Muscle layer of duodenum (tissue), 2 donors: ENCODE measurements at regions not wholly inside any gene's neighbourhood (a gene's known extent, or its start where the extent isn't known, plus 50 kb on each side); places are given as distances from the start of the nearest gene placed in this dataset.

Experiments used
- H3K27ac ChIP-seq: one replicate; pipeline ENCODE4 v1.7.0; 2013; ENCODE audit warnings: mild to moderate bottlenecking, low read length
- H3K27me3 ChIP-seq: one replicate; pipeline ENCODE4 v1.7.0; 2013; ENCODE audit warnings: low read depth, mild to moderate bottlenecking, control low read depth, low read length
- H3K36me3 ChIP-seq, 2 donors: one replicate each; pipeline ENCODE4 v1.7.0; 2013; ENCODE audit warnings: low read length in 2 of 2, control low read depth in 1 of 2, mild to moderate bottlenecking in 1 of 2; ENCODE audit not compliant: insufficient read depth in 2 of 2, control insufficient read depth in 1 of 2
- H3K4me1 ChIP-seq, 2 donors: one replicate each; pipeline ENCODE4 v1.7.0; 2013; ENCODE audit warnings: low read length in 2 of 2, mild to moderate bottlenecking in 2 of 2, control low read depth in 1 of 2, moderate library complexity in 1 of 2; ENCODE audit not compliant: insufficient read depth in 2 of 2, control insufficient read depth in 1 of 2
- H3K4me3 ChIP-seq, 2 donors: one replicate each; pipeline ENCODE4 v1.7.0; 2013; ENCODE audit warnings: low read length in 2 of 2, low read depth in 1 of 2, mild to moderate bottlenecking in 1 of 2
- H3K9me3 ChIP-seq, 2 donors: one replicate each; pipeline ENCODE4 v1.7.0; 2013; ENCODE audit warnings: low read length in 2 of 2, control low read depth in 1 of 2, mild to moderate bottlenecking in 1 of 2; ENCODE audit not compliant: control insufficient read depth in 1 of 2
- donor health status: healthy.

DNA sequence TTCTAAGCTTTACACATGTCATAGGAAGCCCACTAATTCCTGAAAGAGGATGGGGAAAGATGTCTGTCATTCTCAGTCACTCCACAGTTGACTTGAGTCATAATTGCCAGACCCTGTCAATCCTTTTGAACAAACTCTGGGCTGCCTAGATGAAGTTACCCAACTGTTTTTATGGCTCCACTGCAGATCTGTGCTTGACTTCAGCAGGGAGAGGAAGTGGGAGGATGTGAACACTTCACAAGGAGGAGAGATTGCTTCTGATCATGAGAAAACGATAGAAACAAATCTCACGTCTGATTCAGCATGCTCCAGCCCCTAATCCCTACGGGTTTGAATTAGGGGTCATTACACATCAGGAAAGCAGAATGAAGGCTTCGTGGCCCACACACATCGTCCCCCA lies 596.6 kb upstream of the CELF2 start:
- Histone ChIP-seq H3K36me3 (no peaks in the 10 kb centered on the region), H3K27ac (no peak overlapping the region), H3K27me3 (no peaks in the 10 kb centered on the region), H3K4me1 (peaks cover 0 to 7% of the 10 kb centered on the region in 2 donors), H3K4me3 (no peak overlapping the region), H3K9me3 (no peaks in the 10 kb centered on the region)

DNA sequence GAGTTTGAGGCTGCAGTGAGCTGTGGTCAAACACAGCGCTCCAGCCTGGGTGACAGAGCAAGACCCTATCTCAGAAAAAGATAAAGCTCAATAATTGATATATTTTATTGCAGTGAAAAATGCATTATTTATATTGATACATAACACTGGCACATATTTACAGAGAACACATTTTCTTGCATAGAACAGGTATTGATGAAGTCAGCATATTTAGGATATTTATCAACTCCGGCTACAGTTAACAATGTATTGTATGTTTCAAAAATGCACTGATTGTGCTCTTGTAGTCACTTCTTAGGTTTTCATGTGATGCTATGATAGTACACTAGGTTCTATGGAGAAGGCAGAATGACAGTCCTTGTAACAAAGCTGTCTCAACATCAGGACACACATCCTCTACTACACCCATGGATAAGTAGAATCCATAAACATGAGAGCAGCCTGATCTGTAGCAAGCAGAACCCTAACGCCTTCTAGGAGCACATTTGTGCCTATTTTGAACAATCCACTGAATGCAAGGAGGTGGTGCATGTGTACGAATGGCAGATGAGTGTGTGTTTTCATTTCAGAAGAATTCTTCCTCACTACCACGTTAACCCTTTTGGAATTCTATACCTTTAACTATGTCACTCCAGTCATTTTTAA lies 586.1 kb upstream of the CELF2 start:
- Histone ChIP-seq H3K36me3 (no peaks in the 10 kb centered on the region), H3K27ac (no peak overlapping the region), H3K9me3 (no peaks in the 10 kb centered on the region), H3K27me3 (no peaks in the 10 kb centered on the region), H3K4me3 (no peak overlapping the region), H3K4me1 (no peaks in the 10 kb centered on the region)

DNA sequence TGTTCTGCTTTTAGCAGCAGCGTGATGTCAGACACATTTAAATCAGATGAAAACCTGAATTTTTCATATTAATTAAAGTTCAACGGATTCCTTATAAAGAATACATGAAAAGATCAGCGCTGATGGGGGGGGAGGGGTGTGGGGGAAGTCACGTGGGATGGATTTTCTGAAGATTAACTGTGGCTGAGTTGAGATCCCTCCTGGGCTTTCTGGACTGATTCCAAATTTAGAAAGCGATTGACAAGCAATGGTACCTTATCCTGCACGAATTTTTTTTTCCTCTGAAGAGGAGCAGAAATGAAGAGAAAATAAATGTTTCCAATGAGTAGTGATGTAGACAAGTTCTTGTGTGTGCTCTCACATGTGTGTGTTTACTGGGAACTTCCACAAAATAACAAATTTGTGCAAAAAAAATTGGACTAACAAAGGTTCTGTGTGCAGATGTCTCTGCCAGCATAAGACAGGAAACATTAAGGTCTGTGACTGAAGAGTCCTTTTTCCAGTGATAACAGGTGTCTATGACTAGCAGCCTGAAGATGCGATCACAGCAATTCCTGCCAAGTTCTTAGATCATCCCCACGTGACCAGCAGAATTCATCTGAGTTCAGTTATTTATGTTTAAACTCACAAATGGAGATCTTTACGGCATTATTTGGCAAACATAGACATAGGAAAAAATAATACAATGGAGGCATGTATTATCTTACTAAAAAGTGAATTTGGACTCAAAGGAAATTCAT lies 585.2 kb upstream of the CELF2 start:
- Histone ChIP-seq H3K4me1 (no peaks in the 10 kb centered on the region), H3K4me3 (no peak overlapping the region), H3K9me3 (no peaks in the 10 kb centered on the region), H3K27ac (no peak overlapping the region), H3K36me3 (no peaks in the 10 kb centered on the region), H3K27me3 (no peaks in the 10 kb centered on the region)

DNA sequence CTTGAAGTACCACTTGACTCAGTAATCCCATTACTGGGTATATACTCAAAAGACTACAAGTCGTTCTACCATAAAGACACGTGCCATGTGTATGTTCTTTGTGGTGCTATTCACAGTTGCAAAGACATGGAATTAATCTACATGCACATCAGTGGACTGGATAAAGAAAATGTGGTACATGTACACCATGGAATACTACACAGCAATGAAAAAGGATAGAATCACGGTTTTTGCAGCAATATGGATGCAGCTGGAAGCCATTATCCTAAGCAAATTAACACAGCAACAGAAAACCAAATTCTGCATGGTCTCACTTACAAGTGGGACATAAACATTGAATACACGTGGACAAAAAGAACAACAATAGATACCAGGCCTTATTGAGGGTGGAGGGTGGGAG lies 583.4 kb upstream of the CELF2 start:
- no peaks in the 10 kb centered on the region for H3K36me3 ChIP-seq
- H3K27ac ChIP-seq = no peak overlapping the region
- H3K9me3 ChIP-seq = no peaks in the 10 kb centered on the region
- no peak overlapping the region for H3K4me3 ChIP-seq
- no peaks in the 10 kb centered on the region for H3K4me1 ChIP-seq
- H3K27me3 ChIP-seq = no peaks in the 10 kb centered on the region

DNA sequence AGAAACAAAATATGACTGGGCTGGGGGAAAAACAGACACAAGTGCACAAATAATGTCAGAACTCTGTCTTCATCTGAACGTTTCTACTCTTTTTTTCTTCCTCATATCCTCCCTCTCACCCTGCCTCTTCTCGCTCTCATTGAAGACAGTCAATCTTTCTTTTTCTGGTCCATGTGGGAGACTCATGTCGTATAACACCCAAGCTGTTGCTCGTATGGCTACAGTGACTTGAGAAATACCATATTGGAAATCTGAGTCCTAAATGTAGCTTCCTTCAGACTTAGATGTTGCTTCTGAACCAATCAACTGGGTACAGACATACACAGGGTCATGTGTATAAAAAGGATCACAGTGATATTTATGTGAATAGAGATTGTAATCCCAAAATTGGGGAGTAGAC lies 579.8 kb upstream of the CELF2 start:
- H3K27ac ChIP-seq = no peak overlapping the region

DNA sequence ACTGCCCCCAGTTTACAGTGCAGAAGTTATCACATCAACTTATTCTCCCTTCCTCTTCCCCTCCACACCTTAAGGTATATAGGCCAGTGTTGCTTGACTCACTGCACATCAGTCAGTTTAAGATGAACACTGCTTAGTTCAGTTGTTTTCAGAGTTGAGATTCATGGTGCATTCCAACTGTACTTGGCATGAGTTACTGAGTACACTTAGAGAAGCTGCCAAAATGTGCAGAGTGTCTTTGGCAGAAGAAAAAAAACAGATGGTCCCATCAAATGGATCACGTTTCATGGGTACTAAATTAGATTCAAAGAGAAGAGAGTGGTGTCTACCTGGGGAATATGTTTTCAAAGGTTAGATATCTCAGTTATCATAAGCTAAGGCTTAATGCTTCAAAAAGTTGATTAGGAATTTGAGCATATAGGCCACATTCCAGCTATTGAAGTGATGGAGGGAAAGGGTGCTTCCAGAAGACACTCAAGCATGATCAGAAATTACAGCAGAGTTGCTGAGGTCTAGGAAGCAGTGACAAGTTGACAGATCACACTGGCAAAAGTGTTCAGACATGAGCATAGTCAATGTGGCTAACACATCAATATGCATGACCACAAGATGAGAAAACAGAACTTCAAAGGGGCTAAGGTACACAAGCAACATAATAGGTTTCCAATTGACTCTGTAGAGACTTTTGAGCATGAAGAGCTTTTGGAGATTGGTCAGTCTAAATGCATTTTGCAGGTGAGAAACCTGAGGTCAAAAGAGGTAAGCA lies 579.2 kb upstream of the CELF2 start:
- Histone ChIP-seq H3K4me1 (no peaks in the 10 kb centered on the region), H3K27ac (no peak overlapping the region), H3K4me3 (no peak overlapping the region), H3K9me3 (no peaks in the 10 kb centered on the region), H3K27me3 (no peaks in the 10 kb centered on the region), H3K36me3 (no peaks in the 10 kb centered on the region)

More for the DNA sequence above, 579.8 kb upstream of the CELF2 start:
- no peaks in the 10 kb centered on the region for H3K4me1 ChIP-seq
- H3K9me3 ChIP-seq = no peaks in the 10 kb centered on the region
- no peaks in the 10 kb centered on the region for H3K27me3 ChIP-seq
- no peaks in the 10 kb centered on the region for H3K36me3 ChIP-seq
- no peak overlapping the region for H3K4me3 ChIP-seq

DNA sequence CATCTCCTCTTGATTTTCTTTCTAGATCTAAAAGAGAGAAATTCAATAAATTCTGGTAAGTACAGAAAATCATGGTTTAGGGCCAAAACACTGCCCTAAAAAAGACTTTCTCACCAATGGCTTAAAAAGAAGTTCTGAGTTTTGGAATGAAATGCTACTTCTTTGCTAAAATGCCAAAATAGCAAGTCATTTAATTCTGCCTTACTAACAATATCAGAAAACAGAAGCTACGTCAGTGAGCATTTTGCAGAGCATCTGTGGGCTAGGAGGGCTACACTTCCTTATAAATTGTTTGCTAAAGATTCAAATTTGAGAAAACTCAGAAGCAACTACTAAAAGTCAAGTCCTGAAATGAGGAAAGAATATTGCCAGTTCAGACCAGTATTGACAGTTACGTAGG lies 560.8 kb upstream of the CELF2 start:
- Histone ChIP-seq H3K9me3 (peaks cover 0 to 6% of the 10 kb centered on the region in 2 donors), H3K27me3 (no peaks in the 10 kb centered on the region), H3K4me3 (no peak overlapping the region), H3K4me1 (no peaks in the 10 kb centered on the region), H3K27ac (no peak overlapping the region), H3K36me3 (no peaks in the 10 kb centered on the region)

DNA sequence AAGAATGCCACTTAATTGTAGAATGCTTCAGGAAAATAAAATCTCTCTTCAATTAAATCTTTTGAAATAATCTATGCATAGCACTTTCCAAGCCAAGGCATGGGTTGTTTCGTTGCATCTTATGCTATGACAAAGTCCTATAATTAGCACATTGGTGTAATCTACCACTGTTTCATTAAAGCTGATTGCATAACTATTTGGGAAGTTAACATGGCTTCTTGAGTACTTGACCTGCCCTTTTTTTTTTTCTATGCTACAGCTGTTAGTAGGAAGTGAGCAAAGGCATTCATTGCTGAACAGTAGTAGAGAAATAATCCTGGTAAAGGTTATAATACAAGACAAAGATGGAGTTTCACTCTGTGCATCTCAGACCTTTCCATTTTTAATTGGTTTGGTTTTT lies 557.2 kb upstream of the CELF2 start:
- Histone ChIP-seq H3K27ac (no peak overlapping the region), H3K4me3 (no peak overlapping the region), H3K27me3 (no peaks in the 10 kb centered on the region), H3K4me1 (no peaks in the 10 kb centered on the region), H3K9me3 (no peaks in the 10 kb centered on the region), H3K36me3 (no peaks in the 10 kb centered on the region)

DNA sequence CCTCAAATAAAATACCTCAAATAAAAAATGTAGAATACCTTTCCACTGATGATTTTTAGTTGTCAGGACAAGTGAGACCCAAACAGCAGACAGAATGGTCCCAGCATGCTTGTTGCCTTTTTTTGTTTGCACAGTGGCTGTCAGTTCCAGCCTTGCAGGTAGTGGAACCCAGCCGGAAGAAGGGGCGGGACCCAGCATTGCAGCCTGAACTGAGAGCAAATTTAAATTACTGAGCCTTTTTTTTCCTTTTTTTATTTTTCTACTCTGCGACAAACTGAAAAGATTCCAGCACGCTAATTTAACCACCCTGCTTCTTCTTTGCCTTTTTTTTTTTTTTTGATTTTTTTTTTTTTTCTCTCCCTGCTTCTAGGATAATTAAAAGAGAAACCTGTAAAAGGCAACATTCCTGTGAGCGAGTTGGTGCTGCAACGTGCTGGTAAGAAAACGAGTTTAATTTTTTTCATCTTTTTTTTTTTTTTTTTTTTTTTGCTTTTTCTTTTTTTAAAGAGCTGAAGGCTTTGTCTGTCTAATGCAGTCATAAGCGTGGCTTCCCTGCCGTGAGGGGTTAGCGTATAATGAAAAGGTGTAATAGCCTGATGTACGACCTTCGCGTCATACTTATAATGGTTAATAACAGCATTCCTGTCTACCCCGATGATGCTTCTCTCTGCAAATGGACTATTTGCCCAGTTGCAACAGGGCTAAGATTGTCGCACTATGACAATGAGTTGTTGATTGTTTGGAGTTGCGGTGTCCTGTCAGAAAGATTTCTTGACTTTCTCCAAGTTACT lies 555.3 kb upstream of the CELF2 start:
- H3K4me3 ChIP-seq = no peak overlapping the region
- H3K27me3 ChIP-seq = no peaks in the 10 kb centered on the region
- H3K36me3 ChIP-seq = no peaks in the 10 kb centered on the region

DNA sequence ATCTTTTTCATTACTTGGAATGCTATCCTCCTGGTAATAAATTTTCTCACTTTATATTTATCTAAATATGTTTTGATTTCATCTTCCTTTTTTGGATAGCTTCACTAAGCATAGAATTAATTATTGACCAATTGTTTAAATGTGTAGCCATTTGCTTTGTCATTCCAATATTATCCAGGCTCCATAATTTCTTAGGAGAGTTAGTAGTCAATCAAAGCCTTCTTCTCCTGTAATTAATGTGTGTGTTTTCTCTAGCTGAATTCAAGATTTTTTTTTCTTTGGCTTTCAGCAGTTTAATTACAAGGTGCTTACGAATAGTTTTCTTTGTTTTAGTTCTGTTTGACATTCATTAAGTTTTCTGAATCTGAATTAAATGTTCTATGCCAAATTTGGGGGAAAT lies 545.9 kb upstream of the CELF2 start:
- Histone ChIP-seq H3K27ac (no peak overlapping the region), H3K4me1 (no peaks in the 10 kb centered on the region), H3K4me3 (no peak overlapping the region), H3K36me3 (no peaks in the 10 kb centered on the region), H3K9me3 (peaks cover 0 to 9% of the 10 kb centered on the region in 2 donors), H3K27me3 (no peaks in the 10 kb centered on the region)

More for the DNA sequence above, 555.3 kb upstream of the CELF2 start:
- Histone ChIP-seq H3K9me3 (no peaks in the 10 kb centered on the region), H3K27ac (no peak overlapping the region), H3K4me1 (no peaks in the 10 kb centered on the region)

DNA sequence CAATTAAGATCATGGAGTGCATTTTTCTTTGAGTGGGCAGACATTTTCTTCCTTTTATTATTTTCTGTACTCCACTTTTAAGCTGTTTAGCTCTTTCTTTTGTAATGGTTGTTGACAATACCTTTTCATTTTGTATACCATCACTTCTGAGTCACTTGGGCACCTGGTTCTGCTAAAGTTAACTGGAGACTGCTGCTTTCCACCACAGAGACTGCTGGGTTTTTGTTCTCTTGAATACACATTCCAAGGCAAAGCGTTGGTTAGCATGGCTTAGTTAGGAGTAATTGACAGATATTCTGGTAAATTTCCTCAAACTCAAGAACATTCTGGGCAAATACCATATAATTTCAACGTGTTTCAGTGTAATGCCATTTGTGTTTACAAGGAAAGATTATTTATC lies 541.9 kb upstream of the CELF2 start:
- no peaks in the 10 kb centered on the region for H3K27me3 ChIP-seq

More for the DNA sequence above, 541.9 kb upstream of the CELF2 start:
- H3K4me3 ChIP-seq = no peak overlapping the region
- H3K4me1 ChIP-seq = no peaks in the 10 kb centered on the region
- H3K9me3 ChIP-seq = peaks cover 0 to 9% of the 10 kb centered on the region in 2 donors
- H3K36me3 ChIP-seq = no peaks in the 10 kb centered on the region
- H3K27ac ChIP-seq = no peak overlapping the region
